ENCODE measurements at regions not wholly inside any gene's neighbourhood (a gene's known extent, or its start where the extent isn't known, plus 50 kb on each side); places are given as distances from the start of the nearest gene placed in this dataset.

DNA sequence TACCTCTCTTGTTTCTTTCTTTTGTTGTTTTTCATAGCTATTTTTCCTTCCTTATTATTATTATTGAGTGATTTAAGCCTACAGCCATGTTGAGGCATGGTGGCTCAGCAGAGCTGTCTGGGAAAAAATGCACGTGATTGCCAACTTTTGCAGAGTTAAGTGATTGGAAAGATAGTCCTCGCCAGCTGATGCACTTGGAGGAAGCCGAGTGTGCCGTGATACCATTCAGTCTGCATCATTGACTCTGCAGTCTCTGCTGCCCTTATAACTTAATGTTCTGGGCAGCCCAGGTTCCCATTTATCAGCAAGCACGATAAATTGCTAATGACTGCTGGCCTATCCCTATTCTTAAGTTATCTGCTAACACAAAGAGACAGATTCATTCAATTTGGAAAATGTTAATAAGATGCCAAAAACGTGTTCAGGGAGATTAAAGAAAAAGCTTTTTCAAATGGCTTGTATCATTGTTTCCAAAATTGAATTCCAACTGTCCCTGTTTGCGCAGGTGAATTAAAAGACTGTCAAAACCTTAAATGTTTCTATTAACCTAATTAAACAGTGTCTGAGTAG lies 232.9 kb upstream of the NPY start:
- H3K4me3 ChIP-seq (ENCODE audit: low read length) = no peak overlapping the region
- H3K4me2 ChIP-seq (ENCODE audit: low read length) = no peak overlapping the region
- H2AFZ ChIP-seq (ENCODE audit: low read depth, low read length) = no peak overlapping the region
- H3K36me3 ChIP-seq (replicated peaks; ENCODE audit: low read depth, low read length) = no peaks in the 10 kb centered on the region
- no peaks in the 10 kb centered on the region for H3K4me1 ChIP-seq (ENCODE audit: low read length)
- H3K27ac ChIP-seq (ENCODE audit: low read length) = no peak overlapping the region
- no peaks in the 10 kb centered on the region for H4K20me1 ChIP-seq (ENCODE audit: insufficient read depth, low read length)
- TF ChIP-seq CTCF (IDR thresholded peaks at IDR 0.05; ENCODE audit: low read depth, low read length) (no peak), EZH2phosphoT487 (IDR thresholded peaks at IDR 0.05; ENCODE audit: low read depth) (no peak)
- peaks cover 18% of the 10 kb centered on the region; the same call in 1 of the 2 replicates for H3K27me3 ChIP-seq (ENCODE audit: low read depth, low read length)
- no peak overlapping the region for H3K9ac ChIP-seq (ENCODE audit: low read length)
- no peaks in the 10 kb centered on the region for H3K9me3 ChIP-seq (ENCODE audit: insufficient read depth, low read length)
- H3K79me2 ChIP-seq (ENCODE audit: low read length) = no peaks in the 10 kb centered on the region

DNA sequence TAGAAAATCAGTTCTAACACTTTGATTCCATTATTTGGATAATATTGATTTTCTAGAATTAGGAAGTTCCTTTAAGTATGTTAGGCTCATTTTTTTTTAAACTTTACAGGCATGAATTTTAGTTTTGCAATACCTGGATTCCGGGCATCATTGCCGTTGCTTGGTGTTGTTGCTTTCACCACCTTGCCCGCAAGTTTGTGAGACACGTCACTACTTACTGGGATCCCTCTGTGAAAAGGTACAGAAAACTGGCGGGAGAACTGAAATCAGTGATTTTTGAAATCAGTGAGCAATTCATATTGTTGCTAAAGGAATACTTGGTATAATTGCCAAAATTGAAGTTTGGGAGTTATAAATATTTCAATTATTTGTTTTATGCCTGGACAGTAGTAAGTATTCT lies 232.3 kb upstream of the NPY start:
- no peak overlapping the region for H3K9ac ChIP-seq (ENCODE audit: low read length)
- H3K79me2 ChIP-seq (ENCODE audit: low read length) = no peaks in the 10 kb centered on the region
- H3K36me3 ChIP-seq (replicated peaks; ENCODE audit: low read depth, low read length) = no peaks in the 10 kb centered on the region
- TF ChIP-seq CTCF (IDR thresholded peaks at IDR 0.05; ENCODE audit: low read depth, low read length) (no peak), EZH2phosphoT487 (IDR thresholded peaks at IDR 0.05; ENCODE audit: low read depth) (no peak)
- H3K27ac ChIP-seq (ENCODE audit: low read length) = no peak overlapping the region
- H3K4me1 ChIP-seq (ENCODE audit: low read length) = no peaks in the 10 kb centered on the region
- no peak overlapping the region for H3K4me3 ChIP-seq (ENCODE audit: low read length)
- no peaks in the 10 kb centered on the region for H4K20me1 ChIP-seq (ENCODE audit: insufficient read depth, low read length)
- no peak overlapping the region for H3K4me2 ChIP-seq (ENCODE audit: low read length)
- no peaks in the 10 kb centered on the region for H3K9me3 ChIP-seq (ENCODE audit: insufficient read depth, low read length)
- H3K27me3 ChIP-seq (ENCODE audit: low read depth, low read length) = peaks cover 18% of the 10 kb centered on the region; the same call in 1 of the 2 replicates
- H2AFZ ChIP-seq (ENCODE audit: low read depth, low read length) = no peak overlapping the region

GRCh38 chr7:24052572-24053260 lies 231.3 kb upstream of the NPY start:
- Histone ChIP-seq H3K4me1 (ENCODE audit: low read length) (no peaks in the 10 kb centered on the region), H3K9me3 (ENCODE audit: insufficient read depth, low read length) (no peaks in the 10 kb centered on the region), H3K27ac (ENCODE audit: low read length) (no peak overlapping the region), H3K4me2 (ENCODE audit: low read length) (no peak overlapping the region), H3K36me3 (replicated peaks; ENCODE audit: low read depth, low read length) (no peaks in the 10 kb centered on the region), H3K4me3 (ENCODE audit: low read length) (no peak overlapping the region), H3K79me2 (ENCODE audit: low read length) (no peaks in the 10 kb centered on the region), H3K27me3 (ENCODE audit: low read depth, low read length) (peaks cover 18% of the 10 kb centered on the region; the same call in 1 of the 2 replicates), H2AFZ (ENCODE audit: low read depth, low read length) (no peak overlapping the region), H3K9ac (ENCODE audit: low read length) (no peak overlapping the region), H4K20me1 (ENCODE audit: insufficient read depth, low read length) (no peaks in the 10 kb centered on the region)
- TF ChIP-seq CTCF (IDR thresholded peaks at IDR 0.05; ENCODE audit: low read depth, low read length) (no peak), EZH2phosphoT487 (IDR thresholded peaks at IDR 0.05; ENCODE audit: low read depth) (no peak)

- TF ChIP-seq CTCF (IDR thresholded peaks at IDR 0.05; ENCODE audit: low read depth, low read length) (no peak), EZH2phosphoT487 (IDR thresholded peaks at IDR 0.05; ENCODE audit: low read depth) (no peak)
These were observed 229.8 kb upstream of the NPY start for GRCh38 chr7:24054236-24054635.

More at GRCh38 chr7:24054236-24054635, 229.8 kb upstream of the NPY start:
- Histone ChIP-seq H3K9ac (ENCODE audit: low read length) (no peak overlapping the region), H2AFZ (ENCODE audit: low read depth, low read length) (no peak overlapping the region), H3K4me2 (ENCODE audit: low read length) (no peak overlapping the region), H3K27ac (ENCODE audit: low read length) (no peak overlapping the region), H3K4me1 (ENCODE audit: low read length) (no peaks in the 10 kb centered on the region), H4K20me1 (ENCODE audit: insufficient read depth, low read length) (no peaks in the 10 kb centered on the region), H3K4me3 (ENCODE audit: low read length) (no peak overlapping the region), H3K79me2 (ENCODE audit: low read length) (no peaks in the 10 kb centered on the region), H3K36me3 (replicated peaks; ENCODE audit: low read depth, low read length) (no peaks in the 10 kb centered on the region), H3K9me3 (ENCODE audit: insufficient read depth, low read length) (no peaks in the 10 kb centered on the region), H3K27me3 (ENCODE audit: low read depth, low read length) (peaks cover 18% of the 10 kb centered on the region; the same call in 1 of the 2 replicates)
